ENCODE measurements at regions not wholly inside any gene's neighbourhood (a gene's known extent, or its start where the extent isn't known, plus 50 kb on each side); places are given as distances from the start of the nearest gene placed in this dataset.

DNA sequence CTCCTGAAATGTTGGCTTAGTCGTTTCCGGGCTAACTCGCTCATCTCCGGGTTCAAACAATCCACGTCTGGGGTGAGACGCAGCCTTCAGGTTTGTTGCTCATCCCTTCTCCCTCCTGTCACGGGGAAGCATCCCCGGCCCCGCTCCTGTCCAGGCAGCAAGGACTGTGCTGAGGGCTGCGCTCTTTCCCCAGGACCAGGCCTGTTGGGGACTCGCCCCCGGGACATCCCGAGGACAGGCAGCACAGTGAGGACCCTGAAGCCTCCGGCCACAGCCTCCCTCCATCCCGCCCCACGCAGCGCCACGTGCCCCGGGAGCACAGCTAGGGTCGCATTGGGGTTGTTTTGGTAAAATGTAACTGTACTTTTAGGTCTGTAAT, 252.0 kb downstream of the BRD1 start:
- TF ChIP-seq, protein P1, sequence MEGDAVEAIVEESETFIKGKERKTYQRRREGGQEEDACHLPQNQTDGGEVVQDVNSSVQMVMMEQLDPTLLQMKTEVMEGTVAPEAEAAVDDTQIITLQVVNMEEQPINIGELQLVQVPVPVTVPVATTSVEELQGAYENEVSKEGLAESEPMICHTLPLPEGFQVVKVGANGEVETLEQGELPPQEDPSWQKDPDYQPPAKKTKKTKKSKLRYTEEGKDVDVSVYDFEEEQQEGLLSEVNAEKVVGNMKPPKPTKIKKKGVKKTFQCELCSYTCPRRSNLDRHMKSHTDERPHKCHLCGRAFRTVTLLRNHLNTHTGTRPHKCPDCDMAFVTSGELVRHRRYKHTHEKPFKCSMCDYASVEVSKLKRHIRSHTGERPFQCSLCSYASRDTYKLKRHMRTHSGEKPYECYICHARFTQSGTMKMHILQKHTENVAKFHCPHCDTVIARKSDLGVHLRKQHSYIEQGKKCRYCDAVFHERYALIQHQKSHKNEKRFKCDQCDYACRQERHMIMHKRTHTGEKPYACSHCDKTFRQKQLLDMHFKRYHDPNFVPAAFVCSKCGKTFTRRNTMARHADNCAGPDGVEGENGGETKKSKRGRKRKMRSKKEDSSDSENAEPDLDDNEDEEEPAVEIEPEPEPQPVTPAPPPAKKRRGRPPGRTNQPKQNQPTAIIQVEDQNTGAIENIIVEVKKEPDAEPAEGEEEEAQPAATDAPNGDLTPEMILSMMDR (IDR thresholded peaks at IDR 0.05; ENCODE audit: insufficient read depth, low read length), result no peak
- TF ChIP-seq POLR2AphosphoS5 (IDR thresholded peaks at IDR 0.05; ENCODE audit: low read depth) (no peak), GABPA (IDR thresholded peaks at IDR 0.05; ENCODE audit: low read depth) (no peak), SPI1 (IDR thresholded peaks at IDR 0.05; ENCODE audit: borderline replicate concordance, low read depth) (no peak)
- TF ChIP-seq, protein P2, sequence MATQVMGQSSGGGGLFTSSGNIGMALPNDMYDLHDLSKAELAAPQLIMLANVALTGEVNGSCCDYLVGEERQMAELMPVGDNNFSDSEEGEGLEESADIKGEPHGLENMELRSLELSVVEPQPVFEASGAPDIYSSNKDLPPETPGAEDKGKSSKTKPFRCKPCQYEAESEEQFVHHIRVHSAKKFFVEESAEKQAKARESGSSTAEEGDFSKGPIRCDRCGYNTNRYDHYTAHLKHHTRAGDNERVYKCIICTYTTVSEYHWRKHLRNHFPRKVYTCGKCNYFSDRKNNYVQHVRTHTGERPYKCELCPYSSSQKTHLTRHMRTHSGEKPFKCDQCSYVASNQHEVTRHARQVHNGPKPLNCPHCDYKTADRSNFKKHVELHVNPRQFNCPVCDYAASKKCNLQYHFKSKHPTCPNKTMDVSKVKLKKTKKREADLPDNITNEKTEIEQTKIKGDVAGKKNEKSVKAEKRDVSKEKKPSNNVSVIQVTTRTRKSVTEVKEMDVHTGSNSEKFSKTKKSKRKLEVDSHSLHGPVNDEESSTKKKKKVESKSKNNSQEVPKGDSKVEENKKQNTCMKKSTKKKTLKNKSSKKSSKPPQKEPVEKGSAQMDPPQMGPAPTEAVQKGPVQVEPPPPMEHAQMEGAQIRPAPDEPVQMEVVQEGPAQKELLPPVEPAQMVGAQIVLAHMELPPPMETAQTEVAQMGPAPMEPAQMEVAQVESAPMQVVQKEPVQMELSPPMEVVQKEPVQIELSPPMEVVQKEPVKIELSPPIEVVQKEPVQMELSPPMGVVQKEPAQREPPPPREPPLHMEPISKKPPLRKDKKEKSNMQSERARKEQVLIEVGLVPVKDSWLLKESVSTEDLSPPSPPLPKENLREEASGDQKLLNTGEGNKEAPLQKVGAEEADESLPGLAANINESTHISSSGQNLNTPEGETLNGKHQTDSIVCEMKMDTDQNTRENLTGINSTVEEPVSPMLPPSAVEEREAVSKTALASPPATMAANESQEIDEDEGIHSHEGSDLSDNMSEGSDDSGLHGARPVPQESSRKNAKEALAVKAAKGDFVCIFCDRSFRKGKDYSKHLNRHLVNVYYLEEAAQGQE (IDR thresholded peaks at IDR 0.05; ENCODE audit: insufficient replicate concordance, low read depth), result no peak
- H3K4me3 ChIP-seq (replicated peaks; ENCODE audit: insufficient read depth, low read length), result no peak overlapping the region
- no peak for DNase-seq (ENCODE audit: low read depth in 1 of 2, low spot score in 1 of 2)
- H3K27ac ChIP-seq (replicated peaks), result no peak overlapping the region
- no peaks in the 10 kb centered on the region for H3K27me3 ChIP-seq (ENCODE audit: insufficient read depth, poor library complexity, severe bottlenecking)

DNA sequence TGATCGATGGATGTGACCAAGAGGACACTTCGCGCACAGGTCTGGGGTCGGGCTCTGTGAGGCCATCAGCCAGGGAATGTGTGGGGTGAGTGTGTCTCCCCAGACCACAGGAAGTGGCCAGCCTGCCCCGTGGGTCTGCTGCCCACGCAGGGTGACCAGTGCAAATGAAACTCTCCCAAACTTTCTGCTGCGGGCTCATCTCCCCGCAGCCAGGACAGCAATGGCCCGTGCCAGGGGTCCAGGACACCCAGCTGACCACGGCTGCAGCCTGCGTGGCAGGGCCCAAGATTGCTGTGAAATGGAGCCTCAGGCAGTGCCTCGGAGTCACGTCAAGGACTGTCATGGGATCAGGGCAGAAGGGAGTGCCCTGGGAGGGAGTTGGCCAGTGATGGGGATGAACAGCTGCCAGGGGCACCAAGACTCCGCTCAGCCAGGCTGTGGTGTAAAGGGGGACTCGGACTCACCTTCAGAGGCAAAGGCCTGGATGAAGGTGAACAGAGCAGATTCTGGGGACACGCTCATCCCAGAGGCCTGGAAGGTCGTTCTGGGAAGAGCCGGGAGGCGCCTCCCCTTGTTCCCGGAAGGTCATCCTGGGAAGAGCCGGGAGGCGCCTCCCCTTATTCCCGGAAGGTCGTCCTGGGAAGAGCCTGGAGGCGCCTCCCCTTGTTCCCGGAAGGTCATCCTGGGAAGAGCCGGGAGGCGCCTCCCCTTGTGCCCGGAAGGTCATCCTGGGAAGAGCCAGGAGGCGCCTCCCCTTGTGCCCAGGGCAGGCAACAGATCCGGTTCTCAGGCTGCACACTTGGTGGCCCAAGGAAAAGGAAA, 252.6 kb downstream of the BRD1 start:
- no peaks in the 10 kb centered on the region for H3K27me3 ChIP-seq (ENCODE audit: insufficient read depth, poor library complexity, severe bottlenecking)
- DNase-seq (ENCODE audit: low read depth in 1 of 2, low spot score in 1 of 2), result no peak
- no peak overlapping the region for H3K4me3 ChIP-seq (replicated peaks; ENCODE audit: insufficient read depth, low read length)
- TF ChIP-seq, protein P1 (IDR thresholded peaks at IDR 0.05; ENCODE audit: insufficient read depth, low read length), result no peak
- TF ChIP-seq SPI1 (IDR thresholded peaks at IDR 0.05; ENCODE audit: borderline replicate concordance, low read depth) (no peak), POLR2AphosphoS5 (IDR thresholded peaks at IDR 0.05; ENCODE audit: low read depth) (no peak), GABPA (IDR thresholded peaks at IDR 0.05; ENCODE audit: low read depth) (no peak)
- TF ChIP-seq, protein P2 (IDR thresholded peaks at IDR 0.05; ENCODE audit: insufficient replicate concordance, low read depth), result no peak
- H3K27ac ChIP-seq (replicated peaks), result no peak overlapping the region

DNA sequence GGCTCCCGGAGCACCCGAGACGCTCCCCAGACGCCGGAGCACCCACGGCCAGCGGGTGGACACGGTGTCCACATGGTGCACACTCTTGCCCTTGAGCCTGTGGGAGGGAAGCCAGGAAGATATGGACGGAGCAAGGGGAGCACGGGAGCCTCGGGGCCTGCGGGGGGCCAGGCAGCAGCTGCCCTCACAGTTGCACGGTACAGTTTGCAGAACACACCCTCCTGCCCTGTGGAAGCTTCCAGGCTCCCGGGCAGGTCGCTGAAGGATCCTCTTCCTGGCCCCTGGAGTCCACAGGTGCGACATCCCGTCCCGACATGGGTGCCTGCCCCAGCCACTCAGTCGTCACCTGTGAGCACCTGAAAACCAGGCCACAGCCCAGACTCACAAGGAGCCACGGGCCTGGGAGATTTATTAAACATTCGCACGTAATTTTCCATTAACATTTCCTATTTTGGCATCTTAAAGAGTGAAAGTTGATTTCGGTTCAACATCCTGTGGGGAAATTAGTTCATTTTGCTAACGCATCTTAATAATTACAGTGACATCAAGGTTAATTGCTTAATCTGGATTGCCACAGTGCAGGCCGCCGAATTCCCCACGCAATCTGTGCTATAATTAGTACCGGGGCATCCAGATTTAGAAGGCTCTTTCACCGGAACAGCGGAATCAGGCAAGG, 253.3 kb downstream of the BRD1 start:
- Histone ChIP-seq H3K27me3 (ENCODE audit: insufficient read depth, poor library complexity, severe bottlenecking) (no peaks in the 10 kb centered on the region), H3K27ac (replicated peaks) (no peak overlapping the region), H3K4me3 (replicated peaks; ENCODE audit: insufficient read depth, low read length) (no peak overlapping the region)
- TF ChIP-seq POLR2AphosphoS5 (IDR thresholded peaks at IDR 0.05; ENCODE audit: low read depth) (no peak), GABPA (IDR thresholded peaks at IDR 0.05; ENCODE audit: low read depth) (no peak), SPI1 (IDR thresholded peaks at IDR 0.05; ENCODE audit: borderline replicate concordance, low read depth) (no peak)
- TF ChIP-seq, protein P2 (IDR thresholded peaks at IDR 0.05; ENCODE audit: insufficient replicate concordance, low read depth), result no peak
- TF ChIP-seq, protein P1 (IDR thresholded peaks at IDR 0.05; ENCODE audit: insufficient read depth, low read length), result no peak
- DNase-seq (ENCODE audit: low read depth in 1 of 2, low spot score in 1 of 2), result no peak

Measured in HL-60 (cell line).